Brain microvascular endothelial cell (primary cell): ENCODE measurements at regions not wholly inside any gene's neighbourhood (a gene's known extent, or its start where the extent isn't known, plus 50 kb on each side); places are given as distances from the start of the nearest gene placed in this dataset.

Experiments used
- DNase-seq: peaks from one replicate; pipeline ENCODE4 v3.0.0-alpha.2; 2020
- H3K27ac ChIP-seq: fragments of 250-450 bp; sonication (Bioruptor Pico); 2 replicates; pipeline ENCODE4 v1.5.1; 2020; ENCODE audit warnings: mild to moderate bottlenecking, moderate library complexity
- H3K27me3 ChIP-seq: fragments of 250-450 bp; sonication (Bioruptor Pico); replicated peaks from 2 replicates; pipeline ENCODE4 v1.5.1; 2020; ENCODE audit warnings: mild to moderate bottlenecking
- H3K36me3 ChIP-seq: fragments of 250-450 bp; sonication (Bioruptor Pico); replicated peaks from 2 replicates; pipeline ENCODE4 v1.5.1; 2020; ENCODE audit warnings: mild to moderate bottlenecking
- H3K4me3 ChIP-seq: 2 replicates; pipeline ENCODE4 v1.5.1; 2011; ENCODE audit warnings: low read depth, mild to moderate bottlenecking, control low read depth, low read length, moderate library complexity
- CTCF ChIP-seq: IDR thresholded peaks from 2 replicates; pipeline ENCODE4 v1.5.1; 2011; ENCODE audit warnings: low read depth, mild to moderate bottlenecking, moderate library complexity, low read length, control low read depth, inconsistent platforms; ENCODE audit errors: missing control alignments
- in situ Hi-C: cut with HindIII; loops from 2 replicates; pipeline ENCODE4 v1.10.0; 2017; ENCODE audit warnings: low sequenced_read_pairs, low pct_ligation_motif_present

- TF ChIP-seq CTCF = no peak
- Histone ChIP-seq H3K36me3 (no peaks in the 10 kb centered on the region), H3K27ac (no peak overlapping the region), H3K27me3 (no peaks in the 10 kb centered on the region), H3K4me3 (no peak overlapping the region)
- in situ Hi-C loops = no loop called here
- DNase-seq = no peak
These were observed 409.4 kb upstream of the CD180 start for GRCh38 chr5:67605730-67606585.

- Histone ChIP-seq H3K27me3 (no peaks in the 10 kb centered on the region), H3K4me3 (no peak overlapping the region), H3K36me3 (no peaks in the 10 kb centered on the region), H3K27ac (no peak overlapping the region)
- in situ Hi-C loops = no loop called here
- TF ChIP-seq CTCF = no peak
- DNase-seq = no peak
These were observed 394.9 kb upstream of the CD180 start for GRCh38 chr5:67591491-67591890.

- no peak for TF ChIP-seq CTCF
- DNase-seq = no peak
- H3K36me3 ChIP-seq = no peaks in the 10 kb centered on the region
- H3K27ac ChIP-seq = no peak overlapping the region
- no peak overlapping the region for H3K4me3 ChIP-seq
- in situ Hi-C loops = no loop called here
- H3K27me3 ChIP-seq = no peaks in the 10 kb centered on the region
These were observed 391.8 kb upstream of the CD180 start for GRCh38 chr5:67588389-67588788.

- in situ Hi-C loops = no loop called here
- no peak overlapping the region for H3K4me3 ChIP-seq
- DNase-seq = no peak
These were observed 384.6 kb upstream of the CD180 start for GRCh38 chr5:67581203-67581602.

GRCh38 chr5:67578011-67578410 is 381.4 kb upstream of the CD180 start:
- no peak for TF ChIP-seq CTCF
- in situ Hi-C loops = no loop called here
- Histone ChIP-seq H3K36me3 (no peaks in the 10 kb centered on the region), H3K27me3 (no peaks in the 10 kb centered on the region), H3K4me3 (no peak overlapping the region), H3K27ac (no peak overlapping the region)
- no peak for DNase-seq

More at GRCh38 chr5:67581203-67581602, 384.6 kb upstream of the CD180 start:
- H3K27ac ChIP-seq = no peak overlapping the region
- TF ChIP-seq CTCF = no peak
- no peaks in the 10 kb centered on the region for H3K27me3 ChIP-seq
- no peaks in the 10 kb centered on the region for H3K36me3 ChIP-seq

- in situ Hi-C loops = no loop called here
- H3K27ac ChIP-seq = no peak overlapping the region
- H3K4me3 ChIP-seq = no peak overlapping the region
- no peak for TF ChIP-seq CTCF
- no peaks in the 10 kb centered on the region for H3K27me3 ChIP-seq
- DNase-seq = no peak
- no peaks in the 10 kb centered on the region for H3K36me3 ChIP-seq
These were observed 380.8 kb upstream of the CD180 start for GRCh38 chr5:67577424-67577823.
